Natural killer cell treated with Interleukin-12 subunit alpha and Interleukin-12 subunit beta and Interleukin-15 and Interleukin-18, amount 100 ng/mL, for 72 hours (primary cell): ENCODE measurements at regions not wholly inside any gene's neighbourhood (a gene's known extent, or its start where the extent isn't known, plus 50 kb on each side); places are given as distances from the start of the nearest gene placed in this dataset.
"Not testable (repeated sequence)": the region's sequence is repeated elsewhere in the genome, so short reads cannot be mapped to it uniquely, and the experiment has no call there.

Experiments used
- ATAC-seq, 2 donors: fragments of 150-1000 bp; cut with Tn5 transposase in 1 of 2; sonication (Bioruptor Pico), chemical (Tn5 transposase) in 1 of 2; 2 replicates each; pipeline ENCODE4 v1.10.0; 2021
- DNase-seq: peaks from one replicate; pipeline ENCODE4 v3.0.0; 2022; ENCODE audit warnings: low spot score
- H3K27ac Mint-ChIP-seq, 2 donors: 1 replicate in 1 of 2; 2 replicates in 1 of 2; pipeline ENCODE4 v1.8.0; 2022; ENCODE audit warnings: mixed read lengths in 2 of 2, mild to moderate bottlenecking in 1 of 2, moderate library complexity in 1 of 2
- H3K27me3 Mint-ChIP-seq, 2 donors: 1 replicate in 1 of 2; 2 replicates in 1 of 2; pipeline ENCODE4 v1.8.0; 2022; ENCODE audit warnings: mixed read lengths in 2 of 2
- H3K36me3 Mint-ChIP-seq: one replicate; pipeline ENCODE4 v1.8.0; 2022; ENCODE audit warnings: mixed read lengths
- H3K4me1 Mint-ChIP-seq, 2 donors: 1 replicate in 1 of 2; 2 replicates in 1 of 2; pipeline ENCODE4 v1.8.0; 2022; ENCODE audit warnings: low read depth in 2 of 2, mixed read lengths in 2 of 2, mild to moderate bottlenecking in 1 of 2
- H3K4me3 Mint-ChIP-seq: one replicate; pipeline ENCODE4 v1.8.0; 2022; ENCODE audit warnings: mixed read lengths
- H3K9me3 Mint-ChIP-seq: 2 replicates; pipeline ENCODE4 v1.8.0; 2022; ENCODE audit warnings: mixed read lengths

- no peak overlapping the region for H3K4me3 Mint-ChIP-seq
- H3K27me3 Mint-ChIP-seq, result peaks cover 0 to 2% of the 10 kb centered on the region in 2 donors
- DNase-seq (no peak), ATAC-seq (no peak)
- peaks cover 3% of the 10 kb centered on the region for H3K9me3 Mint-ChIP-seq
- no peaks in the 10 kb centered on the region for H3K36me3 Mint-ChIP-seq
- H3K27ac Mint-ChIP-seq, result no peak overlapping the region
- no peaks in the 10 kb centered on the region for H3K4me1 Mint-ChIP-seq
Observed at GRCh38 chr11:79512706-79513469, 72.1 kb upstream of the TENM4 start.

GRCh38 chr11:79510960-79511359 lies 70.1 kb upstream of the TENM4 start:
- H3K9me3 Mint-ChIP-seq, result peaks cover 3% of the 10 kb centered on the region

GRCh38 chr11:79508461-79508860 lies 67.6 kb upstream of the TENM4 start:
- H3K9me3 Mint-ChIP-seq, result peaks cover 5% of the 10 kb centered on the region
- no peaks in the 10 kb centered on the region for H3K36me3 Mint-ChIP-seq
- H3K4me1 Mint-ChIP-seq, result no peaks in the 10 kb centered on the region
- H3K27ac Mint-ChIP-seq, result no peak overlapping the region
- ATAC-seq (no peak), DNase-seq (no peak)
- H3K27me3 Mint-ChIP-seq, result no peaks in the 10 kb centered on the region
- no peak overlapping the region for H3K4me3 Mint-ChIP-seq

More at GRCh38 chr11:79510960-79511359, 70.1 kb upstream of the TENM4 start:
- DNase-seq (no peak), ATAC-seq (peak in 1 of 2 donors; percentile 20)
- no peaks in the 10 kb centered on the region for H3K36me3 Mint-ChIP-seq
- H3K27me3 Mint-ChIP-seq, result no peaks in the 10 kb centered on the region
- H3K27ac Mint-ChIP-seq, result no peak overlapping the region
- no peaks in the 10 kb centered on the region for H3K4me1 Mint-ChIP-seq
- H3K4me3 Mint-ChIP-seq, result no peak overlapping the region

- H3K9me3 Mint-ChIP-seq, result peaks cover 5% of the 10 kb centered on the region
- no peaks in the 10 kb centered on the region for H3K27me3 Mint-ChIP-seq
- H3K4me3 Mint-ChIP-seq, result no peak overlapping the region
- no peaks in the 10 kb centered on the region for H3K36me3 Mint-ChIP-seq
- no peaks in the 10 kb centered on the region for H3K4me1 Mint-ChIP-seq
- H3K27ac Mint-ChIP-seq, result no peak overlapping the region
- ATAC-seq (no peak), DNase-seq (no peak)
Observed at GRCh38 chr11:79507706-79508105, 66.9 kb upstream of the TENM4 start.

- H3K4me1 Mint-ChIP-seq, result no peaks in the 10 kb centered on the region
- H3K27me3 Mint-ChIP-seq, result no peaks in the 10 kb centered on the region
- H3K36me3 Mint-ChIP-seq, result no peaks in the 10 kb centered on the region
- DNase-seq (no peak), ATAC-seq (no peak)
- no peak overlapping the region for H3K4me3 Mint-ChIP-seq
- peaks cover 2% of the 10 kb centered on the region for H3K9me3 Mint-ChIP-seq
- H3K27ac Mint-ChIP-seq, result no peak overlapping the region
Observed at GRCh38 chr11:79506734-79507344, 66.0 kb upstream of the TENM4 start.

- Mint-ChIP-seq H3K27ac (no peak overlapping the region), H3K36me3 (no peaks in the 10 kb centered on the region), H3K4me3 (no peak overlapping the region), H3K27me3 (no peaks in the 10 kb centered on the region), H3K4me1 (no peaks in the 10 kb centered on the region), H3K9me3 (peaks cover 2% of the 10 kb centered on the region)
- ATAC-seq (no peak), DNase-seq (no peak)
Observed at GRCh38 chr11:79506124-79506523, 65.3 kb upstream of the TENM4 start.

GRCh38 chr11:79503028-79503427 lies 62.2 kb upstream of the TENM4 start:
- no peak overlapping the region for H3K4me3 Mint-ChIP-seq

GRCh38 chr11:79501707-79502106 lies 60.9 kb upstream of the TENM4 start:
- ATAC-seq (no peak), DNase-seq (no peak)
- Mint-ChIP-seq H3K4me1 (no peaks in the 10 kb centered on the region), H3K9me3 (peaks cover 2% of the 10 kb centered on the region), H3K27me3 (no peaks in the 10 kb centered on the region), H3K36me3 (no peaks in the 10 kb centered on the region), H3K27ac (no peak overlapping the region), H3K4me3 (no peak overlapping the region)

More at GRCh38 chr11:79503028-79503427, 62.2 kb upstream of the TENM4 start:
- Mint-ChIP-seq H3K4me1 (no peaks in the 10 kb centered on the region), H3K27ac (no peak overlapping the region), H3K36me3 (no peaks in the 10 kb centered on the region), H3K27me3 (no peaks in the 10 kb centered on the region), H3K9me3 (peaks cover 2% of the 10 kb centered on the region)
- no peak for ATAC-seq
- DNase-seq, result no peak

GRCh38 chr11:79499929-79500328 lies 59.1 kb upstream of the TENM4 start:
- H3K9me3 Mint-ChIP-seq, H3K36me3 Mint-ChIP-seq, DNase-seq, H3K4me1 Mint-ChIP-seq, H3K27me3 Mint-ChIP-seq, H3K27ac Mint-ChIP-seq, ATAC-seq, H3K4me3 Mint-ChIP-seq: not testable (repeated sequence)

GRCh38 chr11:79498667-79499066 lies 57.8 kb upstream of the TENM4 start:
- Mint-ChIP-seq H3K4me1 (no peaks in the 10 kb centered on the region), H3K27ac (no peak overlapping the region), H3K36me3 (no peaks in the 10 kb centered on the region), H3K27me3 (peaks cover 0 to under 1% of the 10 kb centered on the region in 2 donors), H3K9me3 (no peaks in the 10 kb centered on the region), H3K4me3 (no peak overlapping the region)
- ATAC-seq (no peak), DNase-seq (no peak)

GRCh38 chr11:79493555-79494171 lies 52.8 kb upstream of the TENM4 start:
- Mint-ChIP-seq H3K4me3 (no peak overlapping the region), H3K36me3 (no peaks in the 10 kb centered on the region), H3K27ac (no peak overlapping the region), H3K27me3 (peaks cover 0 to 3% of the 10 kb centered on the region in 2 donors), H3K4me1 (no peaks in the 10 kb centered on the region), H3K9me3 (no peaks in the 10 kb centered on the region)
- DNase-seq (no peak), ATAC-seq (peak in 1 of 2 donors; percentile 45)

- H3K27ac Mint-ChIP-seq, result no peak overlapping the region
- H3K36me3 Mint-ChIP-seq, result no peaks in the 10 kb centered on the region
- H3K4me3 Mint-ChIP-seq, result no peak overlapping the region
- no peaks in the 10 kb centered on the region for H3K9me3 Mint-ChIP-seq
- H3K4me1 Mint-ChIP-seq, result no peaks in the 10 kb centered on the region
- ATAC-seq (no peak), DNase-seq (no peak)
- peaks cover 0 to 3% of the 10 kb centered on the region in 2 donors for H3K27me3 Mint-ChIP-seq
Observed at GRCh38 chr11:79492008-79492407, 51.2 kb upstream of the TENM4 start.
